Gastroesophageal sphincter (tissue), 3 donors: ENCODE measurements at regions not wholly inside any gene's neighbourhood (a gene's known extent, or its start where the extent isn't known, plus 50 kb on each side); places are given as distances from the start of the nearest gene placed in this dataset.

Experiments
- CTCF ChIP-seq, 4 experiments: fragments of 200-600 bp in 2 of 4; fragments of 450-650 bp in 2 of 4; sonication (generic) in 1 of 4; IDR thresholded peaks; one replicate each; pipeline ENCODE4 v1.5.1; 2017 to 2019; ENCODE audit warnings: antibody characterized with exemption in 4 of 4, mild to moderate bottlenecking in 2 of 4, moderate library complexity in 2 of 4
- POLR2A ChIP-seq, 2 donors: fragments of 450-650 bp; IDR thresholded peaks; one replicate each; pipeline ENCODE4 v1.6.1; 2017; ENCODE audit warnings: antibody characterized with exemption in 2 of 2, mild to moderate bottlenecking in 2 of 2, moderate library complexity in 1 of 2

GRCh38 chrX:17266136-17266535, 108.9 kb upstream of the NHS start:
- TF ChIP-seq CTCF (IDR thresholded peaks at IDR 0.05) (no peak), POLR2A (IDR thresholded peaks at IDR 0.05) (no peak)
